ENCODE measurements at regions not wholly inside any gene's neighbourhood (a gene's known extent, or its start where the extent isn't known, plus 50 kb on each side); places are given as distances from the start of the nearest gene placed in this dataset.

DNA sequence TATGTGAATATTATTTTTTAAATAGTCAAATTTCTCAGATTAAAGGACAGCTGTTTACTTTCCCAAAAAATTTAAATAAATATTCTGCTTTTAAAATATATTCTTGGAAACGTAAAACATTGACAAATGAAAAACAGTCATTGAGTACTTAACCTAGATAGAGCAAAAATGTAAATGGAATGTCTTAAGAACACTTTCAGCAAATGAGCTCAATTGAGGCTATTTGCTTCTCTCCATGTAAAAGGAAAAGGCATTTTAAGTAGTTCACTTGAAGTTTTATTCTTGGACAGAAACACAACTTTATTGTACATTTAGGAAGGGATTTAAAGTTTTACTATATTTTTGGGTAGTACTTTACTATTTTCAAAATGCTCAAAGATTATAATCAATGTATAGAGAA, 983.6 kb upstream of the TYRP1 start:
- WGBS, 2 donors = 48 to 63% methylated on average over 1 of the region's 1 CpG
- ATAC-seq (ENCODE audit: insufficient read depth, low FRiP score) (no peak), DNase-seq (peak in 2 of 3 donors; percentile 5 to 43)
- no peak overlapping the region for H3K9ac ChIP-seq (ENCODE audit: insufficient read depth in 1 of 2, low read length in 2 of 2)
- no peaks in the 10 kb centered on the region for H3K27me3 ChIP-seq (ENCODE audit: control insufficient read depth in 3 of 3, insufficient read depth in 3 of 3, low read length in 2 of 3)
- no peaks in the 10 kb centered on the region for H3K36me3 ChIP-seq (ENCODE audit: control insufficient read depth in 4 of 4, insufficient read depth in 4 of 4, low read length in 4 of 4)
- H3K27ac ChIP-seq (ENCODE audit: low read depth in 1 of 2, low read length in 1 of 2) = no peak overlapping the region
- H3K4me1 ChIP-seq (ENCODE audit: control insufficient read depth in 5 of 5, insufficient read depth in 5 of 5, low read length in 5 of 5) = no peaks in the 10 kb centered on the region
- no peaks in the 10 kb centered on the region for H3K9me3 ChIP-seq (ENCODE audit: control insufficient read depth in 4 of 4, insufficient read depth in 3 of 4, low read length in 3 of 4)
- TF ChIP-seq, protein P1, sequence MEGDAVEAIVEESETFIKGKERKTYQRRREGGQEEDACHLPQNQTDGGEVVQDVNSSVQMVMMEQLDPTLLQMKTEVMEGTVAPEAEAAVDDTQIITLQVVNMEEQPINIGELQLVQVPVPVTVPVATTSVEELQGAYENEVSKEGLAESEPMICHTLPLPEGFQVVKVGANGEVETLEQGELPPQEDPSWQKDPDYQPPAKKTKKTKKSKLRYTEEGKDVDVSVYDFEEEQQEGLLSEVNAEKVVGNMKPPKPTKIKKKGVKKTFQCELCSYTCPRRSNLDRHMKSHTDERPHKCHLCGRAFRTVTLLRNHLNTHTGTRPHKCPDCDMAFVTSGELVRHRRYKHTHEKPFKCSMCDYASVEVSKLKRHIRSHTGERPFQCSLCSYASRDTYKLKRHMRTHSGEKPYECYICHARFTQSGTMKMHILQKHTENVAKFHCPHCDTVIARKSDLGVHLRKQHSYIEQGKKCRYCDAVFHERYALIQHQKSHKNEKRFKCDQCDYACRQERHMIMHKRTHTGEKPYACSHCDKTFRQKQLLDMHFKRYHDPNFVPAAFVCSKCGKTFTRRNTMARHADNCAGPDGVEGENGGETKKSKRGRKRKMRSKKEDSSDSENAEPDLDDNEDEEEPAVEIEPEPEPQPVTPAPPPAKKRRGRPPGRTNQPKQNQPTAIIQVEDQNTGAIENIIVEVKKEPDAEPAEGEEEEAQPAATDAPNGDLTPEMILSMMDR (IDR thresholded peaks at IDR 0.05; ENCODE audit: control extremely low read depth, extremely low read depth) = no peak
- H3K4me3 ChIP-seq = no peak overlapping the region

DNA sequence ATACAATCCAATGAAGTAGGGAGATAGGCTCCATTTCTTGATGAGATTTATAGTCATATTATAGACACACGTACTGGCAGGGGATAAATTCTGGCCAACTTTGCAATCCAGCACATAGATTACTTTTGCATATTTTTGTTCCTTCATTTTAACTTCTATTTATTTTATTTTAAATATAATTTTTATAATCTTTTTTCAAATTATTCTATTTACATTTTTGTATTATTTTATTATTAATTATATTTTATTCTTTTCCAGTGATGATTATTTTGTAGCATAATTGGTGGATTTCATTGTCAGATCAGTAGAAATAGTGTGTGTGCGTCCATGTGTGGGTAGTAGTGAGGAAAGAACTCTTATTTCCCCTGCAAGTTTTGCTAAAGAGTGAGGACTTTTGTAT, 980.1 kb upstream of the TYRP1 start:
- no peak overlapping the region for H3K4me3 ChIP-seq
- H3K9me3 ChIP-seq (ENCODE audit: control insufficient read depth in 4 of 4, insufficient read depth in 3 of 4, low read length in 3 of 4) = no peaks in the 10 kb centered on the region
- no peaks in the 10 kb centered on the region for H3K4me1 ChIP-seq (ENCODE audit: control insufficient read depth in 5 of 5, insufficient read depth in 5 of 5, low read length in 5 of 5)
- H3K27me3 ChIP-seq (ENCODE audit: control insufficient read depth in 3 of 3, insufficient read depth in 3 of 3, low read length in 2 of 3) = no peaks in the 10 kb centered on the region
- H3K9ac ChIP-seq (ENCODE audit: insufficient read depth in 1 of 2, low read length in 2 of 2) = no peak overlapping the region
- no peaks in the 10 kb centered on the region for H3K36me3 ChIP-seq (ENCODE audit: control insufficient read depth in 4 of 4, insufficient read depth in 4 of 4, low read length in 4 of 4)
- WGBS, 2 donors = 88 to 92% methylated on average over 2 of the region's 2 CpGs
- TF ChIP-seq, protein P1 (IDR thresholded peaks at IDR 0.05; ENCODE audit: control extremely low read depth, extremely low read depth) = no peak
- DNase-seq (no peak), ATAC-seq (ENCODE audit: insufficient read depth, low FRiP score) (no peak)
- H3K27ac ChIP-seq (ENCODE audit: low read depth in 1 of 2, low read length in 1 of 2) = no peak overlapping the region

DNA sequence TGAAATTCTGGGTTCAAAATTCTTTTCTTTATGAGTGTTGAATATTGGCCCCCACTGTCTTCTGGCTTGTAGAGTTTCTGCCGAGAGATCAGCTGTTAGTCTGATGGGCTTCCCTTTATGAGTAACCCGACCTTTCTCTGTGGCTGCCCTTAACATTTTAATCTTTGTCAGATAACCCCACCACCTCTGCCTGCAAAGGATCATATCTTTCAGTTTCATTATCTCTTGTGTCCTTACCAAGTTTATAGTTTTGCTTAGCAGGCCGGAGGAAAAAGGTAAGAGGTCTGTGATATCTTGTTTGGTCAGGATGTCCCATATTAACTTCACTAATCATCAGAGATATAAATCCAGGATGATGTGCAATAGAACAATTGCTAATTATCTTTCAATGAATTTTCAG, 970.2 kb upstream of the TYRP1 start:
- Histone ChIP-seq H3K27me3 (ENCODE audit: control insufficient read depth in 3 of 3, insufficient read depth in 3 of 3, low read length in 2 of 3) (no peaks in the 10 kb centered on the region), H3K9me3 (ENCODE audit: control insufficient read depth in 4 of 4, insufficient read depth in 3 of 4, low read length in 3 of 4) (no peaks in the 10 kb centered on the region), H3K4me3 (no peak overlapping the region), H3K36me3 (ENCODE audit: control insufficient read depth in 4 of 4, insufficient read depth in 4 of 4, low read length in 4 of 4) (no peaks in the 10 kb centered on the region), H3K27ac (ENCODE audit: low read depth in 1 of 2, low read length in 1 of 2) (no peak overlapping the region), H3K4me1 (ENCODE audit: control insufficient read depth in 5 of 5, insufficient read depth in 5 of 5, low read length in 5 of 5) (no peaks in the 10 kb centered on the region), H3K9ac (ENCODE audit: insufficient read depth in 1 of 2, low read length in 2 of 2) (no peak overlapping the region)
- TF ChIP-seq, protein P1 (IDR thresholded peaks at IDR 0.05; ENCODE audit: control extremely low read depth, extremely low read depth) = no peak
- WGBS, 2 donors = 52 to 74% methylated on average over 3 of the region's 3 CpGs
- DNase-seq = no peak
- no peak for ATAC-seq (ENCODE audit: insufficient read depth, low FRiP score)

DNA sequence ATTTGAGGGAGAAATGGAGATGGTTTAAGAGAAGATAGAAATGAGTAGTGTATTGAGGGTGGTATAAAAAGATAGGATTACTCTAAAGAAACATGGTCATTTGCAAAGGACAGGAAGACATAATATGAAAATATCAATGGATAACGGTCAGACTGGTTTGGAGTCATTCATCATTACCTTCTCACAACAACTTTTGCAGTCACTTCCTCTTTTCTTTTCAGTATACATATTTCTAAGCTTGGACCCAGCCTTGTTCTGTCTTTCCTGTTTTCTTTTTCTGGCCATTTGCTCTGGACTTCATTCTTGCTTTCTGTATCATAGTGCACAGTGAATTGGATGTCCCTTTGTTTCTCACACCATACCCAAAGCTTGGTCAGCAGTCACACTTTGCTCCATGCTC, 966.5 kb upstream of the TYRP1 start:
- TF ChIP-seq, protein P1 (IDR thresholded peaks at IDR 0.05; ENCODE audit: control extremely low read depth, extremely low read depth) = no peak
- no peak overlapping the region for H3K4me3 ChIP-seq
- WGBS, 2 donors = 26 to 37% methylated on average over 1 of the region's 1 CpG

More for the DNA sequence above, 966.5 kb upstream of the TYRP1 start:
- no peak overlapping the region for H3K9ac ChIP-seq (ENCODE audit: insufficient read depth in 1 of 2, low read length in 2 of 2)
- H3K27ac ChIP-seq (ENCODE audit: low read depth in 1 of 2, low read length in 1 of 2) = no peak overlapping the region
- H3K27me3 ChIP-seq (ENCODE audit: control insufficient read depth in 3 of 3, insufficient read depth in 3 of 3, low read length in 2 of 3) = no peaks in the 10 kb centered on the region
- no peaks in the 10 kb centered on the region for H3K9me3 ChIP-seq (ENCODE audit: control insufficient read depth in 4 of 4, insufficient read depth in 3 of 4, low read length in 3 of 4)
- DNase-seq (no peak), ATAC-seq (ENCODE audit: insufficient read depth, low FRiP score) (no peak)
- H3K36me3 ChIP-seq (ENCODE audit: control insufficient read depth in 4 of 4, insufficient read depth in 4 of 4, low read length in 4 of 4) = no peaks in the 10 kb centered on the region
- H3K4me1 ChIP-seq (ENCODE audit: control insufficient read depth in 5 of 5, insufficient read depth in 5 of 5, low read length in 5 of 5) = no peaks in the 10 kb centered on the region

All from lung (tissue), 11 donors.